Skeletal muscle satellite cell (primary cell): ENCODE measurements at regions not wholly inside any gene's neighbourhood (a gene's known extent, or its start where the extent isn't known, plus 50 kb on each side); places are given as distances from the start of the nearest gene placed in this dataset.

ENCODE experiments used
- H3K27me3 ChIP-seq: 2 replicates; pipeline ENCODE4 v1.7.0; 2013; ENCODE audit warnings: low read length; ENCODE audit not compliant: control insufficient read depth, insufficient read depth
- H3K36me3 ChIP-seq: 2 replicates; pipeline ENCODE4 v1.7.0; 2013; ENCODE audit warnings: mild to moderate bottlenecking, control low read depth, low read length; ENCODE audit not compliant: insufficient read depth
- H3K4me1 ChIP-seq: 2 replicates; pipeline ENCODE4 v1.7.0; 2013; ENCODE audit warnings: low read length; ENCODE audit not compliant: control insufficient read depth, insufficient read depth
- H3K4me2 ChIP-seq: 2 replicates; pipeline ENCODE4 v1.7.0; 2013; ENCODE audit warnings: mild to moderate bottlenecking, low read length
- H3K4me3 ChIP-seq: 2 replicates; pipeline ENCODE4 v1.7.0; 2013; ENCODE audit warnings: low read length
- H3K9ac ChIP-seq: 2 replicates; pipeline ENCODE4 v1.7.0; 2013; ENCODE audit warnings: mild to moderate bottlenecking, low read depth, low read length, moderate library complexity
- H3K9me3 ChIP-seq: replicated peaks from 2 replicates; pipeline ENCODE4 v1.7.0; 2013; ENCODE audit warnings: mild to moderate bottlenecking, control low read depth, low read length

GRCh38 chr11:20277014-20277413, 86.5 kb upstream of the HTATIP2 start:
- Histone ChIP-seq H3K36me3 (no peaks in the 10 kb centered on the region), H3K4me2 (no peak overlapping the region), H3K4me1 (no peaks in the 10 kb centered on the region), H3K27me3 (peaks cover 79% of the 10 kb centered on the region), H3K9me3 (no peaks in the 10 kb centered on the region), H3K4me3 (no peak overlapping the region), H3K9ac (no peak overlapping the region)

DNA sequence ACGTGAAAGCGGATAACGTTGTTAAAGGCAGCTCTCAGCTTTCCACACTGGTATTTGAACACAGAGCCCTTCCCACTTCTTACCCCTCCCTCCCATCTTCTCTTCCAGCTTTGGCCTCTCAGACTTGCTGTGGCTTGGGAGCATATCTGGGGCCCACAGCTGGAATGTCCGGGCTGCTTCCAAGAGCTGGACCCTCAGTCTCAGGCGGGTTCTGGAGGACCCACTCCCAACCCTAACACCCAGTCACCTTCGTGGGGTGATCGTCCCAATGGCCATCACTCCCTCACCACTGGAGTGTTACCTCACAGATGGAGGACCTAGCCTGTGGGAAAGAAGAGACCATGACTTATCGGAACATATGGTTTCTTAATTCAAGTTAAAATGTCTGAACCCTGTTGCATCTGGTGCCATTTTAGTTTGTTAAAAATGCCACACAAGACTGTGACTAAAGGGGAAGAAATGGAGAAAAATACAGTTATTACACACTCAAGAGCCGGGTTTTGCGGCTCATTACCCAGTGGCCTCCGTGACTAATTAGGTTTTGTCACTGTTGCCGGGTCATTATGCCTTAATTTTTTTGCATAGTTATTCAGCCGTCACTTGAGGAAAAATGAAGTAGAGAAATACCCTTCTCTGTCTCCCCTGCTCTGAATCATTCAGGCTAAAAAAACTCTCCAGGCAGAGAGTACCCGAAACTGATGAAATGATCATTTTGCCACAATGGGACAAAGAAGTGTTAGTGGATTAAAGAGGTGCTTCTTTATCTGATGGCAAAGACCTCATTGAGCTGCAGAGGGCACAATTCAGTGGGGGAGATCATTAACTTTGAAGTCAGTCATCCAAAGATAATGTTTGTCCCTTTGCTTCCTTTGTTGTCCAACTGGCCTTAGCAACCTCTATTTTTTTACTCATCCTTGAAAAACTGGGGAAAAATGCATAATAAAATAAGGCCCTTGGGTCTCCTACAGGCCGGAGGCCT, 87.2 kb upstream of the HTATIP2 start:
- no peaks in the 10 kb centered on the region for H3K4me1 ChIP-seq
- no peak overlapping the region for H3K9ac ChIP-seq
- no peak overlapping the region for H3K4me2 ChIP-seq
- no peak overlapping the region for H3K4me3 ChIP-seq
- no peaks in the 10 kb centered on the region for H3K9me3 ChIP-seq
- peaks cover 81% of the 10 kb centered on the region for H3K27me3 ChIP-seq
- H3K36me3 ChIP-seq = no peaks in the 10 kb centered on the region

- Histone ChIP-seq H3K4me3 (no peak overlapping the region), H3K27me3 (peaks cover 77% of the 10 kb centered on the region), H3K4me1 (no peaks in the 10 kb centered on the region), H3K9me3 (no peaks in the 10 kb centered on the region), H3K4me2 (no peak overlapping the region), H3K36me3 (no peaks in the 10 kb centered on the region), H3K9ac (no peak overlapping the region)
These were observed 89.5 kb upstream of the HTATIP2 start for GRCh38 chr11:20274031-20274430.

DNA sequence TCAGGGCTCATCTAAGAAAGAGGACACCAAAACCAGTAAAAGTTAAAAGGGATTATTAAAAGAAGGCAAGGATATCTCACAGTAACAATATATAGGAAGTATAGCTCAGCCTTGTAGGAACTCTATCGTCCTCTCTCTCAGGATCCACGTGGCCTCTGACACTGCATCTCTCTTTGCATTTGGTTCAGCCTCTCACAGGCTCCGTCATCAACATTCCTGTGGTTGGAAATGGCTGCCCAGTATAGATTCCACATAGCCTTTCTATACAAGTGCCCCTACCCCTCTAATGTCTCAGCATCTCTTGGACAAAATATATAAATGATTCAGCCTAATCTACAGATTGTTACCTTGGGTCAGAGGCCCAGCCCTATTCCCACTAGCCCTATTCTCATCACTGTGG, 101.3 kb upstream of the DBX1 start:
- Histone ChIP-seq H3K4me1 (no peaks in the 10 kb centered on the region), H3K9me3 (no peaks in the 10 kb centered on the region), H3K36me3 (no peaks in the 10 kb centered on the region), H3K27me3 (peaks cover 53% of the 10 kb centered on the region), H3K4me2 (no peak overlapping the region), H3K9ac (no peak overlapping the region), H3K4me3 (no peak overlapping the region)

GRCh38 chr11:20260307-20260706, 100.0 kb upstream of the DBX1 start:
- Histone ChIP-seq H3K4me3 (no peak overlapping the region), H3K36me3 (no peaks in the 10 kb centered on the region), H3K9ac (no peak overlapping the region), H3K9me3 (no peaks in the 10 kb centered on the region), H3K27me3 (peaks cover 58% of the 10 kb centered on the region), H3K4me1 (no peaks in the 10 kb centered on the region), H3K4me2 (no peak overlapping the region)

DNA sequence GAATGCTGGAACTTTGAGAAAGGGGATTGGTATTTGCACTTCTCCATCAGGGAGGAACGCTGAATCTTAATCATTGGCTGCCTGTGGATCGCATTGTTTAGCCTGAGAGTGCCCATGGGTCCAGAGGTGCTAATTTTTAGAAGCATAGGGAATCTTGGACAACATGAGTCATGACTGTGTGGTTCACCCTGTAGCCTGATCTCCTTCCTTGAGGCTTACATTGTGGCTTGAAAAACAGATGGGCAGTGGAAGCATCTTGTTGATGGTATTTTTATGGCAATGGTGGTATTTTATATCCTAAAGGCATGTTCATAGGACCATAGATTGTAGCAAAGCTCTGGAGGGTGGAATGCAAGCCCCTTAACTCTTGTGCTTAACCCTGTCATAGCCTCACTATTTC, 99.2 kb upstream of the DBX1 start:
- peaks cover 65% of the 10 kb centered on the region for H3K27me3 ChIP-seq
- H3K9me3 ChIP-seq = no peaks in the 10 kb centered on the region
- no peaks in the 10 kb centered on the region for H3K4me1 ChIP-seq
- H3K36me3 ChIP-seq = no peaks in the 10 kb centered on the region
- no peak overlapping the region for H3K4me3 ChIP-seq
- no peak overlapping the region for H3K9ac ChIP-seq
- no peak overlapping the region for H3K4me2 ChIP-seq

GRCh38 chr11:20258376-20258895, 98.2 kb upstream of the DBX1 start:
- Histone ChIP-seq H3K4me3 (no peak overlapping the region), H3K9ac (no peak overlapping the region), H3K27me3 (peaks cover 70% of the 10 kb centered on the region), H3K4me2 (no peak overlapping the region), H3K4me1 (no peaks in the 10 kb centered on the region), H3K9me3 (no peaks in the 10 kb centered on the region), H3K36me3 (no peaks in the 10 kb centered on the region)

GRCh38 chr11:20256925-20257324, 96.7 kb upstream of the DBX1 start:
- no peak overlapping the region for H3K4me3 ChIP-seq
- H3K4me1 ChIP-seq = no peaks in the 10 kb centered on the region
- peaks cover 69% of the 10 kb centered on the region for H3K27me3 ChIP-seq
- no peak overlapping the region for H3K9ac ChIP-seq
- no peaks in the 10 kb centered on the region for H3K9me3 ChIP-seq
- no peak overlapping the region for H3K4me2 ChIP-seq
- no peaks in the 10 kb centered on the region for H3K36me3 ChIP-seq

DNA sequence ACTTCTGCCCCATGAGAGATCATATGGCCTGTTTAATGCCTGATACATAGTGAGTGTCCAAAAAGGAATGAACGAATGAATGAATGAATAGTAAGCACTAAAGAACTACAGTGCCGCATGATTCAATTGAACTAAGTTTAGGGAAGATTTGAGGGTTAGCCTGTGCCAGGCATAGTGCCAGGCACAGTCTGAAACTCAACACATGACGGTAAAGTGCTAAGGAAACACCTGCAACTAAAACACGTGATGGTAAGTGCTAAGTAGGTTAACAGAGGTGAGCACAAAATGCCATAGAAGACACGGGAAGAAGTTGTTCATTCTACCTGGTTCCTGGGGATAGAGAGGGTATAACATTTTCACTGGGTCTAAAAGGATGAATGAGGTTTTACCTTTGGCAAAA, 93.5 kb upstream of the DBX1 start:
- Histone ChIP-seq H3K4me2 (no peak overlapping the region), H3K4me3 (no peak overlapping the region), H3K9me3 (no peaks in the 10 kb centered on the region), H3K27me3 (peaks cover 81% of the 10 kb centered on the region), H3K9ac (no peak overlapping the region), H3K36me3 (no peaks in the 10 kb centered on the region), H3K4me1 (no peaks in the 10 kb centered on the region)

- H3K9ac ChIP-seq = no peak overlapping the region
- H3K27me3 ChIP-seq = peaks cover 85% of the 10 kb centered on the region
- H3K9me3 ChIP-seq = no peaks in the 10 kb centered on the region
- H3K4me1 ChIP-seq = no peaks in the 10 kb centered on the region
- H3K4me3 ChIP-seq = no peak overlapping the region
- no peaks in the 10 kb centered on the region for H3K36me3 ChIP-seq
- no peak overlapping the region for H3K4me2 ChIP-seq
These were observed 91.2 kb upstream of the DBX1 start for GRCh38 chr11:20251496-20251895.

DNA sequence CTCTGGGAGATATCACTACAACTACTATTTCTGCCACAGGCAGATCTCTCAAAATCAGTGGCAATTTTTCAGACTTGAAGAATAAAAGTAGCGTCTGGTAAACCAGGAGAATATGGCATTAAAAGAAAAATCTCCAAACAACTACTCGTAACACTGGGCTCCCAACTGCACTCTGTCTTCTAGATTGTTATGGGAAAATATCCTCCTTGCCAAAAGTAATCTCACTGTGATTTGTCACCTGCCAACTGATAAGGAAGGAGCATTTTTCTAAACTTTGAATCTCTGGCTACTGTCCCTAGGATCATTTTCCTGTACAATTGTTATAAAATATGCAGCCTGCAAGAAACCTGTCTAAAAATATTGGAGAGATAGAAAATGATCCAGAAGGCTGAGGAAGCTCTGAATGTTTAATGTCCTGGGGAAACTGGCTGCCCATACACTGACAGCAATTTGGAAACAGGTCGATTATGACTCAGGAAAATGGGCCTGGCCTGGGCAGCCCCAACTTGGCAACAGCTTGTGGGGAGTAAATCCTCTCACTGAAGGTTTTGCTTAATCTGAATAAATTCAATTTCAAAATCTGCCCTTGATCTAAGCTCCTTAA, 90.5 kb upstream of the DBX1 start:
- H3K27me3 ChIP-seq = peaks cover 89% of the 10 kb centered on the region

More for the DNA sequence above, 90.5 kb upstream of the DBX1 start:
- Histone ChIP-seq H3K9ac (no peak overlapping the region), H3K4me3 (no peak overlapping the region), H3K9me3 (no peaks in the 10 kb centered on the region), H3K4me2 (no peak overlapping the region), H3K36me3 (no peaks in the 10 kb centered on the region), H3K4me1 (no peaks in the 10 kb centered on the region)
